GM12872 (cell line): ENCODE measurements at regions not wholly inside any gene's neighbourhood (a gene's known extent, or its start where the extent isn't known, plus 50 kb on each side); places are given as distances from the start of the nearest gene placed in this dataset.

Source experiments
- TF ChIP-seq, protein P1 (sequence below): IDR thresholded peaks from 3 replicates; pipeline ENCODE4 v1.5.1; 2011; ENCODE audit warnings: low read depth, mild to moderate bottlenecking, low read length, moderate library complexity; ENCODE audit not compliant: insufficient read depth

DNA sequence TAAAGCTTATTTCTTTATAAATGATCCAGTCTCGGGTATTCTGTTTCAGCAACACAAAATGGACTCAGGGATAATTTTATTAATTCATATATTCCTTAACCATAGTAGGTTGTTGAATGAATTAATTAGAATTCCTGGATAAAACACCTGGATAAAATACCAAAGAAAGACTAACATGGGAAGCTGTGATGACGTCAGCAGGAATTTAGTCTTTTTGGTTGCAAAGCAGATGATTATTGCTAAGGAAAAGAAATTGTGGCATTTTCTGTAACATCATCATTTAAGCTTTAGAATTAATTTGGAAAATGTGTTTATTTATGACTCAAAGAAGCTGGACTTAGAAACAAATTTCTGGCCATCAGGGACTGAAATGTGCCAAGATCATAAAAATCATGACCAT, 228.3 kb upstream of the ZBTB20 start:
- TF ChIP-seq, protein P1, sequence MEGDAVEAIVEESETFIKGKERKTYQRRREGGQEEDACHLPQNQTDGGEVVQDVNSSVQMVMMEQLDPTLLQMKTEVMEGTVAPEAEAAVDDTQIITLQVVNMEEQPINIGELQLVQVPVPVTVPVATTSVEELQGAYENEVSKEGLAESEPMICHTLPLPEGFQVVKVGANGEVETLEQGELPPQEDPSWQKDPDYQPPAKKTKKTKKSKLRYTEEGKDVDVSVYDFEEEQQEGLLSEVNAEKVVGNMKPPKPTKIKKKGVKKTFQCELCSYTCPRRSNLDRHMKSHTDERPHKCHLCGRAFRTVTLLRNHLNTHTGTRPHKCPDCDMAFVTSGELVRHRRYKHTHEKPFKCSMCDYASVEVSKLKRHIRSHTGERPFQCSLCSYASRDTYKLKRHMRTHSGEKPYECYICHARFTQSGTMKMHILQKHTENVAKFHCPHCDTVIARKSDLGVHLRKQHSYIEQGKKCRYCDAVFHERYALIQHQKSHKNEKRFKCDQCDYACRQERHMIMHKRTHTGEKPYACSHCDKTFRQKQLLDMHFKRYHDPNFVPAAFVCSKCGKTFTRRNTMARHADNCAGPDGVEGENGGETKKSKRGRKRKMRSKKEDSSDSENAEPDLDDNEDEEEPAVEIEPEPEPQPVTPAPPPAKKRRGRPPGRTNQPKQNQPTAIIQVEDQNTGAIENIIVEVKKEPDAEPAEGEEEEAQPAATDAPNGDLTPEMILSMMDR: no peak

DNA sequence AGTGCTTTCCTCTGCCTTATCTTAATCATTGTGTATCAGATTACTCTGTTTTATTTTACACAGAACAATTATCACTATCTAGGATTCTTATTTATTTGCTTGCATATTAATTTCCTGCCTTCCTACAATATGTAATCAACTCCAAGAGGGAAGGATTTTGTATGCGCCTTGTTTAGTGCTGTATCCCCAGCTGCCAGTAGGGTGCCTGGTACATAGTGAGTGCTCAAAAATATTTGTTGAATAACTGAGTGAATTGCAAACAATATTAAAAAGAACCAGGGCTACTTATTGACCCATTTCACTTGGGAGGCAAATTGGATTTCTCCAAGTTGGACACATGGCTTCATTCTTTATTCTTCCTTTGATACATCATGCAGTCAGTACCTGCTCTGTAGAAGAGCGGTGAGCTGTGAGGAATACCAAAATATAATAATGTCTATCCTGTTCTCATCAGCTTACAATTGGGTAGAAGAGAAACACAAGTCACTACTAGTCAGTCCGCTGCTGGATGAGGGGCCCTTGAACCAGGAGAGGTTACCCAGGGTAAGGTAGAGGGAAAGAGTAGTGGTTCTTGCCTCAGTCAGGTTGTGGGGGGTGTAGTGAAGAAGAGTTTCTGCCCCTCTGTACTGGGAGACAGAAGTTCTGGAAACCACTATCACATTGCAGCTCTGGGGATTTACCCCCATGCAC, 233.9 kb upstream of the ZBTB20 start:
- TF ChIP-seq, protein P1: peak; percentile 31; the same call in 1 of the 3 replicates

DNA sequence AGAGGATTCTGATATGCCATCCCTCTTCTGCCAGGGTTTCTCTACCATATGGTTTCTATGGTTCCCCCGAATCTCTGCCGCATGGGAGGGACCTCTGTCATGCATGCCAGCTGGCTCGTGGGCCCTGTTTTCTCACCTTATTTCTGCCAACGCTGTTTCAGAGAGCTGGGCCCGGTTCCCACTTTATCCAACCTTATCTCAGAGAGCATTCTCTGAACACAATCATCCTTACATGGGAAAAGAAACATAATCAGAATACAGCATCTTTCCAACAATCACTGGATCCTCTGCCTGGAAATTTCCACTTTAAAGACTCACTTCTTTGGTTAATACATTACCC, 234.5 kb upstream of the ZBTB20 start:
- TF ChIP-seq, protein P1: no peak

DNA sequence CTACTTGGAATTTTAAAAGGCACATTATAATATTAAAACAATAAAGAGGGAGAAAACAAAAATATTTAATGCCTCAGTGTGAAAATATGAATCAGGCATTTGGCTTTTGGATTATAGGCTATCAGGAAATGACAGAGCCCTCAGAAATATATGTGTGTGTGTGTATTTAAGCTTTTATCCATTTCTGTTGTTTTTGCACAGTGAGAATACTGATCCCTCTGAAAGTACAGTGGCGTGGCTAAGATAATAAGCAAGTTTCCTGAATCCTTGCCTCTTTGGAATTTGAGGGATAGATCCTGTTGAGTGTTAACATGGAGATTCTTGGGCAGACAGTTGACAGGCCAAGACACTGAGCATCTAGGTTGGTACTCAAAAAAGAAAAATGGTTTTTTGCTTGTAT, 234.8 kb upstream of the ZBTB20 start:
- TF ChIP-seq, protein P1: no peak

GRCh38 chr3:115384381-115384780, 237.3 kb upstream of the ZBTB20 start:
- TF ChIP-seq, protein P1: no peak

GRCh38 chr3:115385774-115386730, 237.3 kb upstream of the GAP43 start:
- TF ChIP-seq, protein P1: no peak

DNA sequence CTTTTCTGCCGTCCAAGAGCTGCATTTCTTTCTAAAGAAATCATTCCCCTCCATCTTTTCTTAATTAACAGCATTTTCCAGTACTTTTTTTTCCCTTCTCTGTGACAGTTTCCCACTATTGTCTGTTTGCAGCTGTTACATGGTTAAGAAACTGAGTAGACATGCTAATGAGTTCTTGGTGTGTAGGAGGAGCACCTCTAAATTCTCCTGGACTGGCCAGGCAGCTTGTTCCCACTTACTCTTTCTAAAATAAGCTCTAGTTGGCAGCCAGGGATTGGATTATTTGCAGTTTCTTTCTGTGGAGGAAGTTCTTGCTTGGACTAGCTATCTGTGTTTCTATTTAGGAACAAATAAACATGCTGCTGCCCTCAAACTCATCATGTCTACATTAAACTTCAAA, 235.1 kb upstream of the GAP43 start:
- TF ChIP-seq, protein P1: no peak
